ENCODE measurements at regions not wholly inside any gene's neighbourhood (a gene's known extent, or its start where the extent isn't known, plus 50 kb on each side); places are given as distances from the start of the nearest gene placed in this dataset.

- no peak overlapping the region for H3K4me3 ChIP-seq (ENCODE audit: low read depth, low read length)
- no peaks in the 10 kb centered on the region for H3K4me1 ChIP-seq (ENCODE audit: control insufficient read depth, insufficient read depth, low read length)
- H3K36me3 ChIP-seq (ENCODE audit: control insufficient read depth in 2 of 2, insufficient read depth in 1 of 2, low read length in 2 of 2), result no peaks in the 10 kb centered on the region
- TF ChIP-seq SCRT1 (tag by site-specific recombination; IDR thresholded peaks at IDR 0.05; ENCODE audit: borderline replicate concordance), result no peak
- no peak for TF ChIP-seq KLF1 (tag by site-specific recombination; IDR thresholded peaks at IDR 0.05)
- TF ChIP-seq PBX3 (CRISPR knock-in tag; IDR thresholded peaks at IDR 0.05), result no peak
- TF ChIP-seq ZNF394 (tag by site-specific recombination; IDR thresholded peaks at IDR 0.05; ENCODE audit: borderline replicate concordance), result no peak
- no peak for TF ChIP-seq ZNF555 (tag by site-specific recombination; conservative IDR thresholded peaks at IDR 0.05)
- TF ChIP-seq MZF1 (tag by site-specific recombination; IDR thresholded peaks at IDR 0.05; ENCODE audit: borderline replicate concordance), result no peak
- TF ChIP-seq ZNF501 (tag by site-specific recombination; IDR thresholded peaks at IDR 0.05), result no peak
- no peak for TF ChIP-seq ZNF184 (tag by site-specific recombination; IDR thresholded peaks at IDR 0.05)
- no peak for TF ChIP-seq KLF9 (tag by site-specific recombination; IDR thresholded peaks at IDR 0.05; ENCODE audit: low read depth)
- no peak for TF ChIP-seq ZNF175 (tag by site-specific recombination; IDR thresholded peaks at IDR 0.05)
- TF ChIP-seq ELK4 (IDR thresholded peaks at IDR 0.05; ENCODE audit: borderline replicate concordance, low read depth, low read length), result no peak
- no peak for TF ChIP-seq ZNF510 (tag by site-specific recombination; IDR thresholded peaks at IDR 0.05; ENCODE audit: insufficient replicate concordance)
- TF ChIP-seq ZNF341 (tag by site-specific recombination; IDR thresholded peaks at IDR 0.05; ENCODE audit: low read depth), result no peak
- TF ChIP-seq ZNF148 (tag by site-specific recombination; IDR thresholded peaks at IDR 0.05; ENCODE audit: borderline replicate concordance), result no peak
- TF ChIP-seq ZNF558 (tag by site-specific recombination; IDR thresholded peaks at IDR 0.05), result no peak
- TF ChIP-seq KLF10 (tag by site-specific recombination; IDR thresholded peaks at IDR 0.05), result no peak
- no peak for TF ChIP-seq ZNF157 (tag by site-specific recombination; IDR thresholded peaks at IDR 0.05)
- H3K27ac ChIP-seq (ENCODE audit: extremely low read depth, low read depth, low read length), result no peak overlapping the region
- POLR2A ChIA-PET, result no interaction called here
- CTCF ChIA-PET, result interaction anchor here (1.0 to 1.8 kb wide), 2 partner anchors 9 to 41 kb away, joined by 4 to 5 read pairs; no protein-coding TSS in a partner anchor
- H3K9me3 ChIP-seq (ENCODE audit: control insufficient read depth, insufficient read depth, low read depth, low read length), result no peaks in the 10 kb centered on the region
Observed at GRCh38 chr15:31481142-31481541, 154.5 kb downstream of the KLF13 start.

GRCh38 chr15:31482122-31482922 lies 155.7 kb downstream of the KLF13 start:
- no peaks in the 10 kb centered on the region for H3K9me3 ChIP-seq (ENCODE audit: control insufficient read depth, insufficient read depth, low read depth, low read length)
- no peaks in the 10 kb centered on the region for H3K4me1 ChIP-seq (ENCODE audit: control insufficient read depth, insufficient read depth, low read length)
- ChIA-PET POLR2A (no interaction called here), CTCF (interaction anchor here (0.6 to 1.8 kb wide), 3 partner anchors 8 to 83 kb away, joined by 4 to 5 read pairs (median 4); no protein-coding TSS in a partner anchor)
- no peak overlapping the region for H3K4me3 ChIP-seq (ENCODE audit: low read depth, low read length)
- H3K27ac ChIP-seq (ENCODE audit: extremely low read depth, low read depth, low read length), result no peak overlapping the region
- no peaks in the 10 kb centered on the region for H3K36me3 ChIP-seq (ENCODE audit: control insufficient read depth in 2 of 2, insufficient read depth in 1 of 2, low read length in 2 of 2)
- TF ChIP-seq ZBTB26 (tag by site-specific recombination; optimal IDR thresholded peaks at IDR 0.05) (no peak), ZNF362 (tag by site-specific recombination; IDR thresholded peaks at IDR 0.05) (no peak), TSHZ1 (tag by site-specific recombination; IDR thresholded peaks at IDR 0.05; ENCODE audit: borderline replicate concordance) (no peak), ZNF18 (tag by site-specific recombination; IDR thresholded peaks at IDR 0.05) (no peak)

All from HEK293 (cell line).